Hepatocyte (in vitro differentiated cells): ENCODE measurements at regions not wholly inside any gene's neighbourhood (a gene's known extent, or its start where the extent isn't known, plus 50 kb on each side); places are given as distances from the start of the nearest gene placed in this dataset.

ENCODE experiments used
- EZH2 ChIP-seq: fragments of 200-600 bp; sonication (generic); IDR thresholded peaks from 2 replicates; pipeline ENCODE4 v1.6.1; 2016; ENCODE audit warnings: antibody characterized with exemption, mild to moderate bottlenecking, borderline replicate concordance
- TF ChIP-seq, protein P1 (sequence below): fragments of 200-600 bp; sonication (generic); IDR thresholded peaks from 2 replicates; pipeline ENCODE4 v1.5.1; 2016; ENCODE audit warnings: antibody characterized with exemption, mild to moderate bottlenecking; ENCODE audit not compliant: poor library complexity

DNA sequence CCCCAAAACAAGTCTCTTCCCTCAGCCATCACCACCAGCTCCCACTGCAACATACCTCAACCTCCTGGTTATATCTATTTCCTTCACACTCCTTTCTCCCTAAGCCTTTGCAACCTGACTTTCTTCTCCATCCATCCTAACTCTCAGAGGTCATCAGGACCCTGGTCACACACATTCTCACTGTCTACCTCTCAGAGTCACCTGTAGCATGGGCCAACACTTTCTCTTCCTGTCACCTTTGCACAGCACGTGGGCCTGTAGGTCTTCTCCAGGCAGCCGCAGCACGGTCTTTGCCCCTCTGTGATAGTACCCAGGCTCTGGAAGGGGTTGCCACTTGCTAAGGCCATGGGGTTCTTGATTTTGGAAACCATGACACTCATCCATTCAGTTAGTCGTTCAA, 921.1 kb downstream of the UQCRFS1 start:
- TF ChIP-seq, protein P1, sequence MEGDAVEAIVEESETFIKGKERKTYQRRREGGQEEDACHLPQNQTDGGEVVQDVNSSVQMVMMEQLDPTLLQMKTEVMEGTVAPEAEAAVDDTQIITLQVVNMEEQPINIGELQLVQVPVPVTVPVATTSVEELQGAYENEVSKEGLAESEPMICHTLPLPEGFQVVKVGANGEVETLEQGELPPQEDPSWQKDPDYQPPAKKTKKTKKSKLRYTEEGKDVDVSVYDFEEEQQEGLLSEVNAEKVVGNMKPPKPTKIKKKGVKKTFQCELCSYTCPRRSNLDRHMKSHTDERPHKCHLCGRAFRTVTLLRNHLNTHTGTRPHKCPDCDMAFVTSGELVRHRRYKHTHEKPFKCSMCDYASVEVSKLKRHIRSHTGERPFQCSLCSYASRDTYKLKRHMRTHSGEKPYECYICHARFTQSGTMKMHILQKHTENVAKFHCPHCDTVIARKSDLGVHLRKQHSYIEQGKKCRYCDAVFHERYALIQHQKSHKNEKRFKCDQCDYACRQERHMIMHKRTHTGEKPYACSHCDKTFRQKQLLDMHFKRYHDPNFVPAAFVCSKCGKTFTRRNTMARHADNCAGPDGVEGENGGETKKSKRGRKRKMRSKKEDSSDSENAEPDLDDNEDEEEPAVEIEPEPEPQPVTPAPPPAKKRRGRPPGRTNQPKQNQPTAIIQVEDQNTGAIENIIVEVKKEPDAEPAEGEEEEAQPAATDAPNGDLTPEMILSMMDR, result no peak
- TF ChIP-seq EZH2, result no peak
